T1000 (cell line): ENCODE measurements at regions not wholly inside any gene's neighbourhood (a gene's known extent, or its start where the extent isn't known, plus 50 kb on each side); places are given as distances from the start of the nearest gene placed in this dataset.
"Not testable (repeated sequence)": the region's sequence is repeated elsewhere in the genome, so short reads cannot be mapped to it uniquely, and the experiment has no call there.

Experiments used
- DNase-seq: peaks from one replicate; lab custom pipeline; 2025; ENCODE audit warnings: mixed read lengths; lab: John Stamatoyannopoulos, UW

GRCh38 chr4:154907345-154908045 lies 126.4 kb downstream of the RBM46 start:
- DNase-seq, result not testable (repeated sequence)

GRCh38 chr4:154908168-154908567 lies 127.1 kb downstream of the RBM46 start:
- no peak for DNase-seq

GRCh38 chr4:154911097-154911496 lies 130.0 kb downstream of the RBM46 start:
- no peak for DNase-seq

GRCh38 chr4:154911608-154912098 lies 130.6 kb downstream of the RBM46 start:
- no peak for DNase-seq

GRCh38 chr4:154916068-154916467 lies 135.0 kb downstream of the RBM46 start:
- DNase-seq, result no peak

GRCh38 chr4:154927126-154927680 lies 146.1 kb downstream of the RBM46 start:
- DNase-seq, result no peak

GRCh38 chr4:154928640-154929257 lies 147.7 kb downstream of the RBM46 start:
- no peak for DNase-seq

GRCh38 chr4:154936873-154937272 lies 155.8 kb downstream of the RBM46 start:
- no peak for DNase-seq

GRCh38 chr4:154939851-154940250 lies 158.8 kb downstream of the RBM46 start:
- DNase-seq, result no peak

- no peak for DNase-seq
Observed at GRCh38 chr4:154942176-154942575, 161.1 kb downstream of the RBM46 start.

- no peak for DNase-seq
Observed at GRCh38 chr4:154944996-154945395, 163.9 kb downstream of the RBM46 start.

- DNase-seq, result no peak
Observed at GRCh38 chr4:154946113-154946512, 165.0 kb downstream of the RBM46 start.

GRCh38 chr4:154953691-154954090 lies 172.6 kb downstream of the RBM46 start:
- no peak for DNase-seq

GRCh38 chr4:154954117-154954516 lies 173.0 kb downstream of the RBM46 start:
- no peak for DNase-seq

- no peak for DNase-seq
Observed at GRCh38 chr4:154958121-154958520, 177.0 kb downstream of the RBM46 start.

GRCh38 chr4:154958621-154959358 lies 177.7 kb downstream of the RBM46 start:
- no peak for DNase-seq

GRCh38 chr4:154959756-154960155 lies 178.7 kb downstream of the RBM46 start:
- no peak for DNase-seq

GRCh38 chr4:154960476-154960875 lies 179.4 kb downstream of the RBM46 start:
- DNase-seq, result no peak

GRCh38 chr4:154961263-154961662 lies 180.2 kb downstream of the RBM46 start:
- no peak for DNase-seq

GRCh38 chr4:154973244-154974035 lies 192.4 kb downstream of the RBM46 start:
- DNase-seq, result no peak

- no peak for DNase-seq
Observed at GRCh38 chr4:154977228-154977627, 196.2 kb downstream of the RBM46 start.
